ENCODE measurements at regions not wholly inside any gene's neighbourhood (a gene's known extent, or its start where the extent isn't known, plus 50 kb on each side); places are given as distances from the start of the nearest gene placed in this dataset.

GRCh38 chr6:81575442-81575841 is 177.0 kb downstream of the TENT5A start:
- no peaks in the 10 kb centered on the region for H3K36me3 ChIP-seq (ENCODE audit: control insufficient read depth, insufficient read depth, low read length)
- H3K4me1 ChIP-seq (ENCODE audit: control insufficient read depth, insufficient read depth, low read length): no peaks in the 10 kb centered on the region
- no peak for DNase-seq (ENCODE audit: low read depth, low spot score)
- H3K27me3 ChIP-seq (ENCODE audit: control insufficient read depth, insufficient read depth, low read length): no peaks in the 10 kb centered on the region
- POLR2A ChIA-PET: no interaction called here
- no peak overlapping the region for H3K4me3 ChIP-seq (ENCODE audit: low read depth in 2 of 2, low read length in 2 of 2)
- TF ChIP-seq TCF7L2 (IDR thresholded peaks at IDR 0.05; ENCODE audit: low read depth, low read length) (no peak), POLR2AphosphoS5 (IDR thresholded peaks at IDR 0.05; ENCODE audit: low read depth, low read length) (no peak), CTCF (IDR thresholded peaks at IDR 0.05) (no peak), REST (IDR thresholded peaks at IDR 0.05; ENCODE audit: insufficient read depth in 1 of 2, low read depth in 2 of 2, low read length in 1 of 2) (no peak), SIN3A (IDR thresholded peaks at IDR 0.05; ENCODE audit: borderline replicate concordance, insufficient read depth, low read depth, low read length) (no peak)
- intact Hi-C loops (cut with micrococcal nuclease; ENCODE audit: unreplicated experiment): no loop called here
- no peak for ATAC-seq
- in situ Hi-C loops (cut with HindIII; ENCODE audit: low pct_unique_long_range_greater_than_20kb, low sequenced_read_pairs): no loop called here
- no peak overlapping the region for H3K27ac ChIP-seq (ENCODE audit: low read length)
- no peaks in the 10 kb centered on the region for H3K9me3 ChIP-seq (ENCODE audit: control insufficient read depth, insufficient read depth, low read depth, low read length)
- CTCF ChIA-PET: no interaction called here
- no TSS peak for BruUV-seq (replicated peaks)

GRCh38 chr6:81572020-81572419 is 180.5 kb downstream of the TENT5A start:
- intact Hi-C loops (cut with micrococcal nuclease; ENCODE audit: unreplicated experiment): no loop called here
- H3K9me3 ChIP-seq (ENCODE audit: control insufficient read depth, insufficient read depth, low read depth, low read length): no peaks in the 10 kb centered on the region
- no peak overlapping the region for H3K27ac ChIP-seq (ENCODE audit: low read length)
- POLR2A ChIA-PET: no interaction called here
- no peaks in the 10 kb centered on the region for H3K27me3 ChIP-seq (ENCODE audit: control insufficient read depth, insufficient read depth, low read length)
- TF ChIP-seq CTCF (IDR thresholded peaks at IDR 0.05) (no peak), REST (IDR thresholded peaks at IDR 0.05; ENCODE audit: insufficient read depth in 1 of 2, low read depth in 2 of 2, low read length in 1 of 2) (no peak), POLR2AphosphoS5 (IDR thresholded peaks at IDR 0.05; ENCODE audit: low read depth, low read length) (no peak), SIN3A (IDR thresholded peaks at IDR 0.05; ENCODE audit: borderline replicate concordance, insufficient read depth, low read depth, low read length) (no peak), TCF7L2 (IDR thresholded peaks at IDR 0.05; ENCODE audit: low read depth, low read length) (no peak)
- H3K4me3 ChIP-seq (ENCODE audit: low read depth in 2 of 2, low read length in 2 of 2): no peak overlapping the region
- ATAC-seq (no peak), DNase-seq (ENCODE audit: low read depth, low spot score) (no peak)
- no peaks in the 10 kb centered on the region for H3K36me3 ChIP-seq (ENCODE audit: control insufficient read depth, insufficient read depth, low read length)
- in situ Hi-C loops (cut with HindIII; ENCODE audit: low pct_unique_long_range_greater_than_20kb, low sequenced_read_pairs): no loop called here
- CTCF ChIA-PET: interaction anchor here (0.6 kb wide), 1 partner anchor 302 kb away, joined by 3 read pairs; no protein-coding TSS in a partner anchor
- no TSS peak for BruUV-seq (replicated peaks)
- no peaks in the 10 kb centered on the region for H3K4me1 ChIP-seq (ENCODE audit: control insufficient read depth, insufficient read depth, low read length)
